CD1c-positive myeloid dendritic cell (primary cell): ENCODE measurements at regions not wholly inside any gene's neighbourhood (a gene's known extent, or its start where the extent isn't known, plus 50 kb on each side); places are given as distances from the start of the nearest gene placed in this dataset.

Experiments
- DNase-seq: peaks from one replicate; pipeline ENCODE4 v3.0.0-alpha.2; 2016; ENCODE audit errors: extremely low spot score

DNA sequence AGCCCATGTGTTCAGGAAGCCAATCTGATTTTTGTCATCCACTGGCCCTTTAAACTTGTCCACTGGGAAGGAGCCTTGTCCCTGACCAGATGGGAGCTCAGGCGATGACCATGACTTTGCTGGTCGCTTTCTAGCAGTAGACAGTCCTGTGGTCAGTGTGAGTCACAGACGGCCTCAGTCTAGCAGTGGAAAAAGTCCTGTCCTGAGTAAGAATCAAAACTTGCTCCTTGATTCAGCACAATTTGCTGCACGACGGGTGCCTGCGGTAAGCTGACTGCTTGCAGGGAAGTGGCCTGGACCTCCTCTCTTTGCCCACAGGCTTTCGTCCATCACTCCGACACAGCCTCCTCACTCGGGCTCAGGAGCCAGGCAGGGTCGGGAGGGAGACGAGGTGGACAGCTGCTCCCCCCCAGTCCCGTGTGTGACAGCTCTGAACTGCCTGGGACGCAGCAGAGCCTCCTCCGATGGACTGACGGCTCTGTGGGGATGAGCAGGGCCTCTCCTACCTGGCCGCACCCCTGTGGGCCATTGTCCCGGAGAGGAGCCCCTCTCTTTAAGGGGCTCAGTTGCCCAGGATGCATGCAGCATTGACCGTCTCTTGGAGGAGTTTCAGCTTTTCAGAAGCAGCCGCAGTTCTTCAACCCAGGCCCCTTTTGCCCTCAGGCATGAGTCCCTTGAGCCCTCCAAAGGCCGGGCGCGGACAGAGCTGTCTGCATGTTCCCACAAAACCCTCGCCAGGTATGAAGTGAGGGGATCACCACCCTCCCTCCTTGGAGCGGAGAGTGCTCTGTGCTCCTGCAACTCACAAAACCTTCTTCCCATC lies 209.2 kb downstream of the ANKRD60 start:
- no peak for DNase-seq

DNA sequence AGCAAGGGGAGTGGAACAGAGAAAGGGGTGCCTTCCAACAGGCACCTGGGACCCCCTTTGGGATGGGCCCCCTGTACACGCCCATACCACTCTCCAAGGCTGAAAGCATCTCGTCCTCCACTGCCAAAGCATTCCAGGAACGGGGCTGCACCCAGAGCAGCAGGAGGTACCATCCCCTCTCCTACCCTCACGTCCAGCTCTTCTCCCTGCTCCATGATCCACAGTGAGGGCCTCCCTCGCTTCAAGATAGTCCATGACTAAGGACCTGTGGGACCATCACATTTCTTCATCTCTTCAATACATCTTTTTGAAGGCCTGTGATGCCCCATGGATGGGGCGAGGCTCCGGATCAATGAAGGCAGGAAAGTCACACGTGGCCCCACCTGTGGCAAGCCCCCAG lies 209.9 kb downstream of the ANKRD60 start:
- DNase-seq, result no peak

DNA sequence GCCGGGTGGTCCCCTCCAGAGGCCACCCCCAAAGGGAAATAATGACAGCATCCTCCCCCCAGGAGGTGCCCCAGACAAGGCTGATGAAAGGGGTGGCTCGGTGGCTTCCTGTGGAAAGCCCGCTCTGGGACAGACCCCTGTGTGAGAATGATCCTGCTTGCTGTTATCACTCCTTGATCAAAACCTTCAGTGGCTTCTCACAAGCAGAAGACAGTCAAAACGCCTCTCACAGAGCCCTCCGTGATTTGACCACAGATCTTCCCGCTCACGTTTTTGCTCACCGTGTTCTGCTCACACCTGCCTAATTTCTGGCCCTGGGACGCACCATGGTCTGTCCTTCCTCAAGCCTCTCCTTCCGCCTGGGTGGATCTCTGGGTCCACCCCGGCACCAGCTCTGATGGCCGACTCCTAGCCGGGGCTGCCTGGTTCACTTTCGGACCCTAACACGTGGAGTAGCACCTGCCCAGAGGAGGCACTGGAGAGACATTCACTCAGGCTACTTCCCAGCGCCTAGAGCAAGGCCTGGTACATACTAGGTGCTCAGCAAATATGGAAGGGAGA lies 210.4 kb downstream of the ANKRD60 start:
- DNase-seq, result no peak

- DNase-seq, result no peak
Observed at GRCh38 chr20:58017231-58017969, 211.1 kb downstream of the ANKRD60 start.

DNA sequence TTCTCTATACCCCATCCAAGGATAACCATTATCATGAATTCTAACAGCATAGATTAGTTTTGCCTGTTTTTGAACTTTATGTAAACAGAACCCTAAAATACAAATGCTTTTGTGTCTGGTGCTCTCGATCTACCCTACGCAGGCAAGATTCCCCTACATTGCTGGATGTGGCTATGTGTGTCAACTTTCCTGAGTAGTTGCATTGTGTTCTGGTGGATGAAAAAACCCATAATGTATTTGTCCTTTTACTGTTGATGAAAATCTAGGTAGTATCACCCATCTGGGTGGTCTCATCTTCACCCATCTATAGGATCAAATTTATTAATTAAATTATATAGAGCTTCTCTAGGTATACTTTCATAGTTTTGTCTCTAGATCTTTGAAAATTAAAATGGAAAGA lies 211.7 kb downstream of the ANKRD60 start:
- no peak for DNase-seq

GRCh38 chr20:58014628-58015315 lies 213.7 kb downstream of the ANKRD60 start:
- DNase-seq, result no peak

DNA sequence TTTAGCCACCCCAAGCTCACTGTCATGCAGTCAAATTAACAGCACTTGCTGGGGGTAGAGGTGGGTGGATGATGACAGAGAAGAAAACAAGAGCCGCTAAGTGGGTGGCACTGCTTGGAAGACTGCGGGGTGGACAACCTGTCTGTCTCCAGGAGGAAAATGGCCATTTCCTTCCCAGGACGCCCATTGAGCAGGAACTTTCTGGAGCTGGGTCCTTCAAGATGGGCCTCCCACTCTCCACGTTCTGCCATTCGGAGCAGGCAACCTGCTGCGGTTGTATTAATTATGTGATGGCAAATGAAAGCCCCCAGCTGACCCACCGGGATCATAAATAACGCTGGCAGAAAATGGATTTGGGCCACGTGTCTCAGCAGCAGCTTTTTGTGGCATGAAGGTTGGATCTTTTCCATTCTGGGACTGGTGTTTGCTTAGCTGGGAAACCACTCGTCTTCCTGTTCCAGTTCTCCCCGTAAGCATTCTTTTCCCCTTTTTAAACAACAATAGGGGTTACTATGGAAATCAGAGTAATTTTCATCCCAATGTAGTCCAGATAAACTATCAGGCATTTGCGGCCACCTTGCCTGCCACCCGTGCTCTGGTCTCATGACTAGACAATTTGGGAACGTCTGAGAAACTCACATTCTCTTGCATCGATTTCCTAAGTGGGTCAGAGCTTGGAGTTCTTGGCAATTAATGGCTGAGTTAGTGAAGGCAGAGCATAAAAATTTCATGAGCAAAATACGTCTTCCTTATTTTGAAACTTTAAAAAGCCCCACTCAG lies 215.5 kb downstream of the ANKRD60 start:
- DNase-seq, result no peak

GRCh38 chr20:58011947-58012610 lies 216.4 kb downstream of the ANKRD60 start:
- no peak for DNase-seq

DNA sequence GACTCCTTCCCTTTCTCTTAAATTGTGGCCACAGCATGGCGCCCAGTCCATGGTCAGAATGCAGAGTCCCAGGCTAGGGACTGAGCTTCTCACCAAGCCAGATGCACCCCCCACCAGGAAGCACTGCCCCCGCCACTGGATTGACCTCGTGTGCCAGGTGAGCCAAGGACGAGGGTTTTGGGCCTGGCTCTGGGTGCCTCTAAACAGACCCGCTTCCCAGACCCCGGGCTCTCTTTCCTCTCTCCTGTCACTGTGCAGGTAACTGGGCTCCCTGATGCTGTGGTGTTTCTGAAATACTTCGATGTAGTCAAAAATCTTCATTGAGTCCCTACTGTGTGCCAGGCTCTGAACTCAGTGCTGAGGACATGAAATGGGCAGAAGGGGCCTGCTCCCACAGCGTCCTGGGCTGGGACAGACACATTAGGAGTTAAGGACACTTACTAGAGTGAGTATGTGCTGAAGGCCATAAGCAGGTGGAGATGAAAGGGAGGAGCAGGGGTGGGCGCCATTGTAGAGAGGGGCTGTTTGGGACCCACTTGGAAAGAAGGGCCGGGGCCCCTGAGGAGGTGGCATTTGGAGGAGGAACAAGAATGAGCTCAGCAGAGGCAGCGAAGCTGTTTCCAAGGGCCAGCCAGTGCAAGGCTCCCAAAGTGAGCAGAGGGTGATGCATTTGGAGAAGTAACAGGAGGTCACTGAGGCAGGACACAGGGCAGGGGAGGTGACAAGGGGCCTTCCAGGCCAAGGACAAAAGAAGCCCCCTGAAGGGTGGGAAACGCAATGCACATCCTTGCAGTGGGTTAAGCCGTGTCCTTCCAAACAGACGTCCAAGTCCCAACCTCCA lies 217.1 kb downstream of the ANKRD60 start:
- DNase-seq, result no peak

GRCh38 chr20:58010666-58011065 lies 217.8 kb downstream of the ANKRD60 start:
- DNase-seq, result no peak

DNA sequence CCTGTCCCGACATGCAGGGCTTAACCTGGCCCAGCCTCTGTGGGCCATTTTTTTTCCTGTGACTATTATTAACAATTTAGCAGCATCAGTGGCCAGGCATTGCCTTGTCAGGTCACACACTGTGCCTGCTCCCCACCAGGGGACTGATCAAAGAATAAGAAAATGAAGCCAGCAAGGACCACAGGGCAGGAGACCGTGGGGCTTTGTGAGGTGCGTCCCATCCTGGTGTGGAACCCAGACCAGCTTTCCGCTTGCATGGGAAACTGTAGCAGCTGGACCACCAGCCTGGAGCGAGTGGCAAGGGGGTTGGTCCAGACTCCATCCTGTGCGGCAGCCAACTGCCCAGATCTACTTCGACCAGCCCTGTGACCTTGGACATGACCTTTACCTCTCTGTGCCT lies 218.3 kb downstream of the ANKRD60 start:
- no peak for DNase-seq

DNA sequence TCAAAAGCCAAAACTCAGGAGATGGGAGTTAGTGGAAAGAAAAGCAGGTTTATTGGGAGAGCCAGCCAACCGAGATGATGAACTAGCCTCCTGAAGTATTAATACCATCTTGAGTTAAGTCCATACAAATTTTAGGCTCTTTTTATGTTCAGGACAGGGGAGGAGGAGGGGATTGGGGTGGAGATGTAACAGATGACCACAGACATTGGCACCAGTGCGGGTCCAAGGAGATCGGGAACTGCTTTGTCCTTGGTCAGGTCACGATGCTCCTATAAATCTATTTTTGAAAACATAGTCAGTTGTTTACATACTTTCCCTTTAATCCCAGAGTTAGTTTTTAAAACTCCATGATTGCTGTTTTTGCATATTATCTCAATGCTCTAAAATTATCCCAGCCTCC lies 219.6 kb downstream of the ANKRD60 start:
- no peak for DNase-seq

GRCh38 chr20:58008413-58008812 lies 220.0 kb downstream of the ANKRD60 start:
- no peak for DNase-seq

GRCh38 chr20:58007947-58008346 lies 220.5 kb downstream of the ANKRD60 start:
- no peak for DNase-seq

GRCh38 chr20:58006346-58007316 lies 221.8 kb downstream of the ANKRD60 start:
- no peak for DNase-seq

GRCh38 chr20:58005581-58006345 lies 222.7 kb downstream of the ANKRD60 start:
- no peak for DNase-seq

DNA sequence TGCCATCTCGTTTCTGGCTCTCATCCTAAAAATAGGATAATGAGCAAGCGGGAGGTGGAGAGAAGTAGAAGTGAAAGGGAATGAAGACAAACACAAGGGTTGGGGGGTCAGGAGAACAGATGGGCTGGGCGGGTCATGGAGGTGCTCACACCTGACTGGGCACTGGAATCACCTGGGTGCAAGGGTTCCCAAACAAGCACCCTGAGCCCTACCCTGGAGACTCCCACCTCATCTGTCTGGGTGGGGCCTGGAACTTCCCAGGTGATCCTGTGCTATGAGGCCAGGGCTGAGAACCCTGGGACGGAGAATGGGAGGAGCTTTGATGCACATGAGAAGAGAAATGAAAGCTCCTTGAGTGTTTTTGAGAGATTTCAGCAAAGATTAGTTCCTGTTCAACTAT lies 223.6 kb downstream of the ANKRD60 start:
- DNase-seq, result no peak

GRCh38 chr20:58004146-58004545 lies 224.3 kb downstream of the ANKRD60 start:
- no peak for DNase-seq
